Caco-2 (cell line): ENCODE measurements at regions not wholly inside any gene's neighbourhood (a gene's known extent, or its start where the extent isn't known, plus 50 kb on each side); places are given as distances from the start of the nearest gene placed in this dataset.

ENCODE experiments used
- BruUV-seq: library from RNA; stranded (reverse); fragments of 400-500 nt; replicated peaks from 2 replicates; lab custom pipeline; 2021; lab: Mats Ljungman, UMichigan
- CTCF ChIA-PET: fragments of 300-600 bp; sonication (Branson Sonifier 250); formaldehyde crosslinking; loops from one replicate; lab custom pipeline; 2022; ENCODE audit warnings: antibody characterized with exemption; lab: Charles Lee
- POLR2A ChIA-PET: fragments of 300-600 bp; sonication (Branson Sonifier 250); formaldehyde crosslinking; loops from one replicate; lab custom pipeline; 2022; ENCODE audit warnings: antibody characterized with exemption; lab: Charles Lee
- DNase-seq, 2 experiments: peaks; one replicate each; pipeline versions ENCODE4 v3.0.0 to v3.0.0-alpha.2; 2020 to 2022
- H3K27me3 ChIP-seq: replicated peaks from 2 replicates; pipeline ENCODE4 v1.6.0; 2011; ENCODE audit warnings: low read length; ENCODE audit not compliant: control insufficient read depth, insufficient read depth
- H3K36me3 ChIP-seq: 2 replicates; pipeline ENCODE4 v1.5.1; 2011; ENCODE audit warnings: low read length; ENCODE audit not compliant: control insufficient read depth, insufficient read depth
- H3K4me1 ChIP-seq: fragments of 250-450 bp; sonication (Bioruptor Pico); 2 replicates; pipeline ENCODE4 v1.5.1; 2020; ENCODE audit warnings: mild to moderate bottlenecking
- H3K4me3 ChIP-seq: 2 replicates; pipeline ENCODE4 v1.5.1; 2011; ENCODE audit warnings: low read depth, mild to moderate bottlenecking, control low read depth, low read length
- H3K9me3 ChIP-seq: fragments of 250-450 bp; sonication (Bioruptor Pico); 2 replicates; pipeline ENCODE4 v1.5.1; 2020; ENCODE audit warnings: mild to moderate bottlenecking, moderate library complexity
- H3K27ac Mint-ChIP-seq: one replicate; pipeline ENCODE4 v1.8.0; 2022; ENCODE audit warnings: mixed read lengths; ENCODE audit not compliant: unreplicated experiment
- H3K27me3 Mint-ChIP-seq: one replicate; pipeline ENCODE4 v1.8.0; 2022; ENCODE audit warnings: mixed read lengths; ENCODE audit not compliant: insufficient read depth, unreplicated experiment
- H3K36me3 Mint-ChIP-seq: one replicate; pipeline ENCODE4 v1.8.0; 2022; ENCODE audit warnings: mild to moderate bottlenecking, mixed read lengths; ENCODE audit not compliant: insufficient read depth, unreplicated experiment
- H3K4me1 Mint-ChIP-seq: one replicate; pipeline ENCODE4 v1.8.0; 2022; ENCODE audit warnings: low read depth, mixed read lengths; ENCODE audit not compliant: unreplicated experiment
- H3K4me3 Mint-ChIP-seq: one replicate; pipeline ENCODE4 v1.8.0; 2022; ENCODE audit warnings: mild to moderate bottlenecking, moderate library complexity, mixed read lengths; ENCODE audit not compliant: unreplicated experiment
- H3K9me3 Mint-ChIP-seq: one replicate; pipeline ENCODE4 v1.8.0; 2022; ENCODE audit warnings: mixed read lengths; ENCODE audit not compliant: unreplicated experiment
- intact Hi-C: fragments of 100-400 bp; cut with micrococcal nuclease; formaldehyde crosslinking; loops from one replicate; pipeline ENCODE4 v1.10.0; 2022; ENCODE audit not compliant: unreplicated experiment
- TF ChIP-seq, protein P1 (sequence below), 2 experiments: fragments of 200-600 bp in 1 of 2; IDR thresholded peaks; 1 replicate in 1 of 2; 2 replicates in 1 of 2; pipeline versions ENCODE4 v1.5.1 to v1.8.0; 2011 to 2022; ENCODE audit warnings: antibody characterized with exemption in 1 of 2, control low read depth in 1 of 2, inconsistent platforms in 1 of 2, low read depth in 1 of 2, low read length in 1 of 2, mild to moderate bottlenecking in 1 of 2, moderate library complexity in 1 of 2; ENCODE audit not compliant: insufficient read depth in 1 of 2, severe bottlenecking in 1 of 2, unreplicated experiment in 1 of 2

DNA sequence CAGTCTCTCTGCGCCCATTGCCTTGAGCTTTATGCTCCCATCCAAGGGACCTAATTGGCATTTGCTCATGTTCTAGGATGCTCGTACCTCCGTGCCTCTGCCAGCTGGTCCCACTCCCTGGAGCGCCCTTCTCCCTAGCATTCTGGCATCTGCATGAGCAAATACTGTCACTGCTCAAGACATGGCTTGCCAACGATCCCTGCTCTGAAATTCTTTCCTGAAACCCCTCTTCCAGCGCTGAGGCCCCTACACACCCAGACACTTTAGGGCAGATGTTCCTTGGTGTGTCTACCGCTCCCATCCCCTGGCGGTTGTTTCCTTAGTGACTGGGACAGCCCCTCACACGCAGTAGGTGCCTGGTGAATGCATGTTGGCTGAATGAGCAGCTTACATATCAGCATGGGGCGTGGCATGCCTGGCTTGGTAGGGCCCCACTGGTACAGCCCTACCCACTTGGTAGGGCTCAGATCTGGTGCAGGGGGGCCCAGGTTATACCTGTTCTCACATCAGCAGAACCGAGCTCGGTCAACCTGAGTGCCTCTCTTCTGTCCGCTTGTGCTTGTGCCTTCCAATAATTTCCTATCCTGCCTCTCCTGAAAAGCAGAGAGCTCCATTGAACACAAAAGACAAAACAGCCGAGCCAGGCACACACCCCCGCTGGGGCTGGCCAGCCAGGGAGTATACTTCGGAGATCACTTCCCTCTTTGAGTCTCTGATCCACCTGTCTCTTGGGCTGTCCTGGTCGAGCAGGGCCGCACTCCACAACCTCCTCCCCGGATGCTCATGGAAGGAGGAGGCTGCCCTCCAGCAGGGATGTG lies 59.2 kb downstream of the INHBB start:
- ChIA-PET CTCF (no interaction called here), POLR2A (interaction anchor here (1.4 kb wide), 1 partner anchor 61 kb away, joined by 9 read pairs; no protein-coding TSS in a partner anchor)

DNA sequence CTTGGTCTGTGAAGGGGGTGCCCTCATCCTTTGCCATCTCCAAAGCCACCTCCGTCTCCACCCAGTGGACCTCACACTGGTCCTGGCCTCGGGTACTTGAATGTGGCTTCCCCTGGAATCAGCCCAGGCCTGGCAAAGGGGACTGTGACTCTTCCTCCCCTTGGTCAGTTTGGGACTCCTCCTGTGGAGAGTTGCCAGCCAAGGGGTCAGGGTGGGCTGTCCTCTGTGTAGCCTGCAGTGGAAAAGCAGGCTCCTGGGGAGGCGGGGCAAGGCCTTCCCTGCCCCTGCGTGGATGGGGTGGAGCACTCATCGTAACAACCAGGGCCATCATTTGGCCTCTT lies 59.8 kb downstream of the INHBB start:
- no peak for DNase-seq
- POLR2A ChIA-PET = no interaction called here
- TF ChIP-seq, protein P1, sequence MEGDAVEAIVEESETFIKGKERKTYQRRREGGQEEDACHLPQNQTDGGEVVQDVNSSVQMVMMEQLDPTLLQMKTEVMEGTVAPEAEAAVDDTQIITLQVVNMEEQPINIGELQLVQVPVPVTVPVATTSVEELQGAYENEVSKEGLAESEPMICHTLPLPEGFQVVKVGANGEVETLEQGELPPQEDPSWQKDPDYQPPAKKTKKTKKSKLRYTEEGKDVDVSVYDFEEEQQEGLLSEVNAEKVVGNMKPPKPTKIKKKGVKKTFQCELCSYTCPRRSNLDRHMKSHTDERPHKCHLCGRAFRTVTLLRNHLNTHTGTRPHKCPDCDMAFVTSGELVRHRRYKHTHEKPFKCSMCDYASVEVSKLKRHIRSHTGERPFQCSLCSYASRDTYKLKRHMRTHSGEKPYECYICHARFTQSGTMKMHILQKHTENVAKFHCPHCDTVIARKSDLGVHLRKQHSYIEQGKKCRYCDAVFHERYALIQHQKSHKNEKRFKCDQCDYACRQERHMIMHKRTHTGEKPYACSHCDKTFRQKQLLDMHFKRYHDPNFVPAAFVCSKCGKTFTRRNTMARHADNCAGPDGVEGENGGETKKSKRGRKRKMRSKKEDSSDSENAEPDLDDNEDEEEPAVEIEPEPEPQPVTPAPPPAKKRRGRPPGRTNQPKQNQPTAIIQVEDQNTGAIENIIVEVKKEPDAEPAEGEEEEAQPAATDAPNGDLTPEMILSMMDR (IDR thresholded peaks at IDR 0.05; ENCODE audit: insufficient read depth in 1 of 2, low read depth in 1 of 2, low read length in 1 of 2, severe bottlenecking in 1 of 2, unreplicated experiment in 1 of 2) = no peak
- intact Hi-C loops = no loop called here
- H3K9me3 ChIP-seq = peaks cover 19% of the 10 kb centered on the region
- Mint-ChIP-seq H3K36me3 (peaks cover 21% of the 10 kb centered on the region), H3K27ac (peak overlapping the region; percentile 93), H3K4me3 (no peak overlapping the region), H3K4me1 (peaks cover 47% of the 10 kb centered on the region), H3K9me3 (peaks cover 40% of the 10 kb centered on the region), H3K27me3 (no peaks in the 10 kb centered on the region)
- H3K4me3 ChIP-seq = no peak overlapping the region
- no peaks in the 10 kb centered on the region for H3K27me3 ChIP-seq
- peaks cover 53% of the 10 kb centered on the region for H3K4me1 ChIP-seq
- no TSS peak for BruUV-seq
- CTCF ChIA-PET = no interaction called here
- H3K36me3 ChIP-seq = no peaks in the 10 kb centered on the region

More for the DNA sequence above, 59.2 kb downstream of the INHBB start:
- TF ChIP-seq, protein P1 (IDR thresholded peaks at IDR 0.05; ENCODE audit: insufficient read depth in 1 of 2, low read depth in 1 of 2, low read length in 1 of 2, severe bottlenecking in 1 of 2, unreplicated experiment in 1 of 2) = no peak
- Mint-ChIP-seq H3K4me3 (peak overlapping the region; percentile 10), H3K27me3 (no peaks in the 10 kb centered on the region), H3K9me3 (peaks cover 40% of the 10 kb centered on the region), H3K36me3 (peaks cover 19% of the 10 kb centered on the region), H3K27ac (peak overlapping the region; percentile 93), H3K4me1 (peaks cover 53% of the 10 kb centered on the region)
- H3K4me3 ChIP-seq = no peak overlapping the region
- peaks cover 16% of the 10 kb centered on the region for H3K9me3 ChIP-seq
- peaks cover 59% of the 10 kb centered on the region for H3K4me1 ChIP-seq
- no TSS peak for BruUV-seq
- H3K27me3 ChIP-seq = no peaks in the 10 kb centered on the region
- intact Hi-C loops = no loop called here
- no peak for DNase-seq
- no peaks in the 10 kb centered on the region for H3K36me3 ChIP-seq

DNA sequence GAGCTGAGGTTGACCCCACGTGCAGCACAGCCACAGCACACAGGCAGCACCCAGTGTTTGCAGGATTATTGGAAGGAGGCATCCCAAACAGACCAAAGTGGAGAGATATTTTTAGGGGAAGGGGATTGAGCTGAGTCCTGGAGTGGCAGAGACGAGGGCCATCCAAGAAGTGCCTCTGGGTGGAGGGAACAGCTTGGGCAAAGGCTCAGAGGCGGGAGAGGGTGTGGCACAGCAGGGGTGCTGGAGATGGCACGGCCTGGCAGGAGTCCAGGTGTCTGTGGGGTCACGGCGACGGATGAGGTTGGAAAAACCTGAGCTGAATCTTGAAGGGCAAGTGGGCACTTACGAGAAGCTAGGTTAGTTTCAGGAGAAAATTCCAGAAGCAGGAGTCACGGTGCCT lies 60.6 kb downstream of the INHBB start:
- Histone ChIP-seq H3K4me3 (no peak overlapping the region), H3K27me3 (no peaks in the 10 kb centered on the region), H3K36me3 (no peaks in the 10 kb centered on the region), H3K9me3 (peaks cover 19% of the 10 kb centered on the region), H3K4me1 (peaks cover 46% of the 10 kb centered on the region)
- no TSS peak for BruUV-seq
- peaks cover 40% of the 10 kb centered on the region for H3K4me1 Mint-ChIP-seq
- H3K36me3 Mint-ChIP-seq = peaks cover 21% of the 10 kb centered on the region
- CTCF ChIA-PET = interaction anchor here (0.6 kb wide), 1 partner anchor 29 kb away, joined by 3 read pairs; no protein-coding TSS in a partner anchor
- H3K9me3 Mint-ChIP-seq = peaks cover 40% of the 10 kb centered on the region
- intact Hi-C loops = no loop called here
- H3K27me3 Mint-ChIP-seq = no peaks in the 10 kb centered on the region
- TF ChIP-seq, protein P1 (IDR thresholded peaks at IDR 0.05; ENCODE audit: insufficient read depth in 1 of 2, low read depth in 1 of 2, low read length in 1 of 2, severe bottlenecking in 1 of 2, unreplicated experiment in 1 of 2) = no peak
- POLR2A ChIA-PET = no interaction called here
- peak overlapping the region; percentile 93 for H3K27ac Mint-ChIP-seq
- H3K4me3 Mint-ChIP-seq = no peak overlapping the region
- DNase-seq = no peak
